Testis (tissue), 2 donors: ENCODE measurements at regions not wholly inside any gene's neighbourhood (a gene's known extent, or its start where the extent isn't known, plus 50 kb on each side); places are given as distances from the start of the nearest gene placed in this dataset.

ENCODE experiments used
- POLR2A ChIP-seq: fragments of 450-650 bp; IDR thresholded peaks from one replicate; pipeline ENCODE4 v1.6.1; 2017; ENCODE audit warnings: antibody characterized with exemption, mild to moderate bottlenecking, moderate library complexity
- TF ChIP-seq, protein P1 (sequence below), 3 experiments: fragments of 450-650 bp in 2 of 3; fragments of 200-600 bp in 1 of 3; sonication (generic) in 1 of 3; IDR thresholded peaks; one replicate each; pipeline ENCODE4 v1.5.1; 2016 to 2019; ENCODE audit warnings: antibody characterized with exemption in 3 of 3, mild to moderate bottlenecking in 2 of 3, moderate library complexity in 1 of 3

- TF ChIP-seq, protein P1, sequence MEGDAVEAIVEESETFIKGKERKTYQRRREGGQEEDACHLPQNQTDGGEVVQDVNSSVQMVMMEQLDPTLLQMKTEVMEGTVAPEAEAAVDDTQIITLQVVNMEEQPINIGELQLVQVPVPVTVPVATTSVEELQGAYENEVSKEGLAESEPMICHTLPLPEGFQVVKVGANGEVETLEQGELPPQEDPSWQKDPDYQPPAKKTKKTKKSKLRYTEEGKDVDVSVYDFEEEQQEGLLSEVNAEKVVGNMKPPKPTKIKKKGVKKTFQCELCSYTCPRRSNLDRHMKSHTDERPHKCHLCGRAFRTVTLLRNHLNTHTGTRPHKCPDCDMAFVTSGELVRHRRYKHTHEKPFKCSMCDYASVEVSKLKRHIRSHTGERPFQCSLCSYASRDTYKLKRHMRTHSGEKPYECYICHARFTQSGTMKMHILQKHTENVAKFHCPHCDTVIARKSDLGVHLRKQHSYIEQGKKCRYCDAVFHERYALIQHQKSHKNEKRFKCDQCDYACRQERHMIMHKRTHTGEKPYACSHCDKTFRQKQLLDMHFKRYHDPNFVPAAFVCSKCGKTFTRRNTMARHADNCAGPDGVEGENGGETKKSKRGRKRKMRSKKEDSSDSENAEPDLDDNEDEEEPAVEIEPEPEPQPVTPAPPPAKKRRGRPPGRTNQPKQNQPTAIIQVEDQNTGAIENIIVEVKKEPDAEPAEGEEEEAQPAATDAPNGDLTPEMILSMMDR (IDR thresholded peaks at IDR 0.05) = no peak
- TF ChIP-seq POLR2A = no peak
Observed at GRCh38 chr11:69425444-69425843, 56.0 kb upstream of the LINC01488 start.
